ENCODE measurements at regions not wholly inside any gene's neighbourhood (a gene's known extent, or its start where the extent isn't known, plus 50 kb on each side); places are given as distances from the start of the nearest gene placed in this dataset.
"Not testable (repeated sequence)": the region's sequence is repeated elsewhere in the genome, so short reads cannot be mapped to it uniquely, and the experiment has no call there.

DNA sequence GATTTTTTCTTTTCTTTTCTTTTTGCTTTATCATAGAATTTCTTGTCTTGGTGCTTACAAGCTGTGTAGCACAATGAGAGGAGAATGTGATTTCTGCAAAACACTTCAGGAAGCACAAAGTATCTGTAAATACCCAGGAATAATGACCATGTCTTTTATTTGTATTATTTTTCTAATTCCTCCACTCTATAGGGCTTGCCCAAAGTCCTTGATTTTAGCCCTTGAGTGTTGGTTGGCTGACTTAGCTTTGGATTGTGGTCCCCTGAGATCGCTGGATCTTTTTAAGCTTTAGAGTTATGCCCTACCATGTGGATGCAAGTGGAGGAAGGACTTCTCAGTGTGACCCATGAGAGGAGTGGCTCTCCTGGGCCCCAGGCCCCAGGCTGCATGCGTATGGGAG is 52.2 kb downstream of the HOXC4 start:
- DNase-seq: not testable (repeated sequence)

GRCh38 chr12:54106252-54106651 is 52.6 kb downstream of the HOXC4 start:
- not testable (repeated sequence) for DNase-seq

DNA sequence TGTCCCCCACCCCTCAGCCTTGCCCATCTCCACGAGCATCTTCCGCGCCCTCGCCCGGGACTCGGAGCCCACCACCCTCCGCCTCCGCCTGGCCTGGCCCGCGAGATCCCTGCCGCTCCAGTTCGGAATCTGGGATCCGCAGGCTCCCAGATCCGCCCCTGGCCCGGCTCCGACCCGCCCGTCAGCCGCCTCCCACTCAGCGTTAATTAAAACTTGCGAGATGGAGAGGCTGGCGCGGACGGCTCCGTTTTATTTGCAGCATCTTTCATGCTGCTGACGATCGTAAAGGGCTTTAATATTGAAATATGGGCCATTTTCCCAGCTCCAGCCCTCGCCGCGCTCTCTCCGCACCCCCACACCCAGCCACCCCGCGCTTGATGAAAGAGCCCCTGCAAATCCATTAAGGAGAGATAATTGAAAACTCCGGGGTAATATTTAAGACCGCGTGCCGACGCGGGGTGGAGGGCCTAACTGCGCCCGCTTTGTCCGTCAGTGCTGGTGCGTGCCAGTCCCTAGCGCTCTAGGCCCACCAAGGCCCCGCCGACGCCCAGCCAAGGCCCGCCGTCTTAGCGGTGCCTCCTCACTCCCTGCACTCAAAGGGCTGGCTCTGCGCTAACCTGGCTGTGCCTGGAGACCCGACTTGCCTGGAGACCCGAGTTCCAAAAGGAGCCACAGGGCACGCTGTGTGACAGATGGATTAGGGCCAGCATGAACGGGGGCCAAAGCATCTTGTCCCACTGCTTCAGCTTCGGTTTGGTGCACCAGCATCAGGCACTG is 53.4 kb downstream of the HOXC4 start:
- not testable (repeated sequence) for DNase-seq

DNA sequence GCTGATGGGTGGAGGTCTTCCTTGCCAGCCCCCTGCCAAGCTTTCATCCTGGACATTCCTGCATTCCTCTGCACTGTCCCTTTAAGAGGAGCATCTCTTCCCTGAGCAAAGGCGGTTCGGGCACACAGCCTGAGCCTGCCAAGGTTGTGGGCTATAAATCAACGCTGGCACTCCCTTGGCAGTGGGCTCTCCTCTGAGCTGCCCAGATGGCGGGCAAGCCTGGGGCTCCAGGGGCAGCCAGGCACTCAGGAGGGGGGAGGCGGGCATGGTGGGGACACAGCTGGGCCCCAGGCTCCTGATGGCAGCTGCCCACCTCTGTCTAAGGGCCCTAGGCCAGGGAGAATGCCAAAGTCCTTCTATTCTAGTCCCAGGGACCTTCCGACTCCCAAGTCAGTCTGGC is 58.7 kb downstream of the HOXC4 start:
- peak; percentile 49 for DNase-seq

GRCh38 chr12:54116055-54116454 is 62.4 kb downstream of the HOXC4 start:
- DNase-seq: not testable (repeated sequence)

DNA sequence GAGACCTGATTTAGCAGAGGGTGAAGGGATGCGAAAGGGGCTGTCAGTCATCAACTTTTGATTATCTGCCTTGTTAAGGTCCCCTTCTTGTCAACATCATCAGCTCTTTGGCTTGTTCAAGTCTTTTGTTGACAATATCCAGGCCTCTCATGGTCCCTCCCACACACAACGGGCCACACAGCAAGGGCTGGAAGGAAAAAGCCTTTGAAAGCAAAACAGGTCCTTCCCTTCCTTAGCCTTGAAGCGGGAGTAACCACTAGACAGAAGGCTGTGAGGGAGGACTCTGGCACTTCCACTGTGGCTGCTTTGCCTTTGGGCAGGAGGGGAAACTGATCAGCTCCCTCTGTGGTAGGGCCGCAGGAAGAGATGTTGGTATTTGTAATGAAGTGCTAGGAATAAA is 63.8 kb downstream of the HOXC4 start:
- not testable (repeated sequence) for DNase-seq

DNA sequence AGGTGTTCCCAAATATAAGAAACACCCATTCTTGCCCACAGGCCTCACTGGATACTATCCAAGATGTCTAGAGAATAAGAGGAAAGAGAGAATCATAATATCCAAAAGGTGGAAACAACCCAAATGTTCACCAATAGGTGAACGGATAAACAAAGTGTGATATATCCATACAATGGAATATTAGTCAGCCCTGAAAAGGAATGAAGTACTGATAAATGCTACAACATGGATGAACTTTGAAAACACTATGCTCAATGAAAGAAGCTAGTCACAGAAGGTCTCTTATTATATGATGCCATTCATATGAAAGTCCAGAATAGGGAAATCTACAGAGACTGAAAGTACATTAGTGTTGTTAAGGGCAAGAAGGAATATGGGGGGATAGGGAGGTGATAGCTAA is 65.4 kb downstream of the HOXC4 start:
- DNase-seq: not testable (repeated sequence)

DNA sequence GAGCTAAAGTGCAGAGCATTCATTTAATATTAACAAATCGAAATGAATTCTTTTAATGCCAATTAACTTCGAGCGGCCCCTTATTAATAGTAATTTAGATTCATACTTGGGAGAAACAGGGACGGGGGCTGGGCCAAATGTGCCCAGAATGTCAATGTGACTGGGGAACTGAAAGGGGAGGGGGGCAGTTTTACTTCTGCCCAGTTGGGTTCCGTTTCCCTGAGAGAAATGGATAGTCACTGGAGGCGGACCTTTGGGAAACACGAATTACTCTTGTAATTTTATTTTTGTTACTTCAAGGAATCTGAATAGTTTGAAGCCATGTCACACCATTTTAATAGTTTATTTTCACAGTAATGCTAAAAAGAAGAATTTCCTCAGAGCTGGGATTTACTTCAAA is 64.8 kb downstream of the SMUG1 start:
- DNase-seq: not testable (repeated sequence)

DNA sequence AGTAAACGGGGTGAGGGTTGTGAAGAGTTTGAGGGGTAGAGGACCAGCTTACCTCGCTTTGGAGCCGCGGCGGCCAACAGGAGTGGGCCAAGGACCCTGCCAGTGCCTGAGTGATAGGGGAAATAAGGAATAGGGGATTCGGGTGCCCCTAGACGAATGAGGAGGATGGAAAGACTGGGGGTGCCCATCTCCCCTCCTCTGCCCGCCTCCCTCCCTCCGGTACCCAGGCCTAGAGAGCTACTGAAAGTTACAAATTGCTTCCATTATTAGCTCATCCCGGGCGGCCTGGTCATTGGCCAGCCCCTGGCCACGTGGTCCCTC is 63.1 kb downstream of the SMUG1 start:
- DNase-seq: not testable (repeated sequence)

DNA sequence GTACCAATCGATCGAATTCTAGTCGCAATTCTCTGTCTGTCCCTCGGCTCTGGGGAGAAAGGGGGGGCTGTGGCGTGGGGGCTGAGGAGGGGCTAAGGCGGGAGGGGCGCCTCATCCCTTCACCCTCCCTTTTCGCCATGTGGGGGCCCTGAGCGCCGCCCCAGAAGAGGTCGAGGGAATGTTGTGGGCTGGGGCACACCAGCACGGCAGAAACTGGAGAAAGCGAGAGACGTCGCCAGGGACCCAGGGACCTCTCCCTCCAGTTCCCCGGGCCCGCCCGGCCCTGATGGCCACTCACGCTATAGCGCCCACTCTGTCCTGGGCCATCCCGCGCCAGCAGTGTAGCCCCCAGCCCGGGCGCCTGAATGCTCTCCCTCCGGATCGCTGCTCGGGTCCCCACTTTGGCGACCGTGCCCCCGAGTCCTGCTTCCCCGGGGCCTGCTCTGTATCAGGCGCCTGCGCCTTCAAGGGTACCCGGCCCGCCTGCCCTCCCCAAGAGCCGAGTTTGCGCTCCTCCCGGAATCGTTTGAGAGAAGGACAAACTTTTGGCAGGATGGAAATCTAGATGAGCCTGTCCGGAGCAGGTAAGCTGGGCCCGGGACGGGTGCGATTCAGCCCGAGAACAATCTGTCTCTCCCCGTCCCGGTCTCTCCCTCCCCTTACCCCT is 62.6 kb downstream of the SMUG1 start:
- DNase-seq: no peak

- DNase-seq: peak; percentile 32
These were observed 61.9 kb downstream of the SMUG1 start for GRCh38 chr12:54126696-54127537.

GRCh38 chr12:54127538-54128259 is 61.1 kb downstream of the SMUG1 start:
- DNase-seq: no peak

GRCh38 chr12:54128416-54128815 is 60.4 kb downstream of the SMUG1 start:
- DNase-seq: no peak

- DNase-seq: no peak
These were observed 59.5 kb downstream of the SMUG1 start for GRCh38 chr12:54129028-54129903.
